Kidney epithelial cell (primary cell): ENCODE measurements at regions not wholly inside any gene's neighbourhood (a gene's known extent, or its start where the extent isn't known, plus 50 kb on each side); places are given as distances from the start of the nearest gene placed in this dataset.

Source experiments
- DNase-seq: peaks from one replicate; pipeline ENCODE4 v3.0.0-alpha.2; 2010; ENCODE audit warnings: low read depth
- H3K27me3 ChIP-seq: 2 replicates; pipeline ENCODE4 v1.6.0; 2011; ENCODE audit warnings: low read length; ENCODE audit not compliant: control insufficient read depth, insufficient read depth
- H3K36me3 ChIP-seq: 2 replicates; pipeline ENCODE4 v1.5.1; 2011; ENCODE audit warnings: low read length; ENCODE audit not compliant: control insufficient read depth, insufficient read depth
- H3K4me3 ChIP-seq: 2 replicates; pipeline ENCODE4 v1.5.1; 2011; ENCODE audit warnings: low read depth, mild to moderate bottlenecking, control low read depth, low read length
- TF ChIP-seq, protein P1 (sequence below): IDR thresholded peaks from 2 replicates; pipeline ENCODE4 v1.5.1; 2011; ENCODE audit warnings: mild to moderate bottlenecking, moderate library complexity, low read length, control low read depth, inconsistent platforms; ENCODE audit not compliant: insufficient read depth, poor library complexity, severe bottlenecking

DNA sequence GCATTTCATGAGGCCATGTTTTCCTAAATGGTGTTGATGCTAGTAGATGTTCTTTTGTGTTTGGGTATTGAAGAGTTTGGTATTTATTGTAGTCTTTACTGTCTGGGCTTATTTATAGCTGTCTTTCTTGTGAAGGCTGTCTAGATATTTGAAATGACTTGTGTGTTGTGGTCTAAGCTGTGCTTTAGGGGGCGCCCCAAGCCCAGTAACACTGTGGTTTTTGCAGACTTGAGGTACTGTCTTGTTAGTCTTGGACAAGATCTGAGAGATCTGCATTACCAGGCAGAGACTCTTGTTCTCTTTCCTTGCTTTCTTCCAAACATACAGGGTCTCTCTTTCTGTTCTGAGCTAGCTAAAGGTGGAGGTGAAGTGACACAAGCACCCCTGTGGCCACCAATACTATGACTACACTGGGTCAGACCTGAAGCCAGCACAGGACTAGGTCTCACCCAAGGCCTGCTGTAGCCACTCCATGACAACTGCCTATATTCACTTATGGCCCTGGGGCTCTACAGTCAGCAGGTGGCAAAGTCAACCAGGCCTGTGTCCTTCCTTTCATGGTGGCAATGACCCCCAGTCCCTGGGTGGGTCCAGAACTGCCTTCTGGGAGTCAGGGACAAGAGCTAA, 152.1 kb upstream of the TBC1D5 start:
- peak; percentile 21 for DNase-seq
- Histone ChIP-seq H3K36me3 (no peaks in the 10 kb centered on the region), H3K27me3 (no peaks in the 10 kb centered on the region), H3K4me3 (no peak overlapping the region)
- TF ChIP-seq, protein P1, sequence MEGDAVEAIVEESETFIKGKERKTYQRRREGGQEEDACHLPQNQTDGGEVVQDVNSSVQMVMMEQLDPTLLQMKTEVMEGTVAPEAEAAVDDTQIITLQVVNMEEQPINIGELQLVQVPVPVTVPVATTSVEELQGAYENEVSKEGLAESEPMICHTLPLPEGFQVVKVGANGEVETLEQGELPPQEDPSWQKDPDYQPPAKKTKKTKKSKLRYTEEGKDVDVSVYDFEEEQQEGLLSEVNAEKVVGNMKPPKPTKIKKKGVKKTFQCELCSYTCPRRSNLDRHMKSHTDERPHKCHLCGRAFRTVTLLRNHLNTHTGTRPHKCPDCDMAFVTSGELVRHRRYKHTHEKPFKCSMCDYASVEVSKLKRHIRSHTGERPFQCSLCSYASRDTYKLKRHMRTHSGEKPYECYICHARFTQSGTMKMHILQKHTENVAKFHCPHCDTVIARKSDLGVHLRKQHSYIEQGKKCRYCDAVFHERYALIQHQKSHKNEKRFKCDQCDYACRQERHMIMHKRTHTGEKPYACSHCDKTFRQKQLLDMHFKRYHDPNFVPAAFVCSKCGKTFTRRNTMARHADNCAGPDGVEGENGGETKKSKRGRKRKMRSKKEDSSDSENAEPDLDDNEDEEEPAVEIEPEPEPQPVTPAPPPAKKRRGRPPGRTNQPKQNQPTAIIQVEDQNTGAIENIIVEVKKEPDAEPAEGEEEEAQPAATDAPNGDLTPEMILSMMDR = peak; percentile 64

DNA sequence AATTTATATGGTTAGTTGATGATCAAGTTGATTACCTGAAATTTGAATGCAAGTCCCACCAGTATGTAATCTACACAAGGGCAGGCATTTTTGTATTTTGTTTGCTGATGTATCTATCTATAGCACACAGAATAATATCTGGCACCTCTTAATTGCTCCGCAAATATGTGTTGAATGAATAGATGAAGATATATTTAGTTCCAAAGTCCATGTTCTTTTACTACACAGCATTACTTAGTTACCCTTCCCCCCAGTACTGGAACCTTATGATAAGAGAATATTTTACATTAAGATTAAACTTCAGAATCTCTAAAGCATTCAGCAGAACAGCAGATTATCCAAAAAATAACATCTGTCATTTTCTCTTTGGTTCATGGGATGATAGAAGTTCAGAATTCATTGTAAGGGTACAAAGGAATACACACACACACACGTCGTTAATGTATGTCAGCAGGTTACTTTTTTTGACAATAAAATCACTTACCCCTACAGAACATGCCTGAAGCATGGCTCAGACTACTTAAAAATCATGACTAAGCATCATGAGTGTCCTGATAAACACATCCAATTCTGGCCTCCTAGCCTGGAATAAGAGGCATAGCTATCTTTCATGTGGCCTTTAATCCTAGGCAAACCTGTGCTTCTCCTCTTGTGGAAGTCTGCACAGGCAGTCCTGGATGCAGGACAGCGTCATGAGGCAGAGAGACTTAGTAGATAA, 148.9 kb upstream of the TBC1D5 start:
- TF ChIP-seq, protein P1 = no peak
- DNase-seq = peak; percentile 16
- Histone ChIP-seq H3K36me3 (no peaks in the 10 kb centered on the region), H3K4me3 (no peak overlapping the region), H3K27me3 (no peaks in the 10 kb centered on the region)

DNA sequence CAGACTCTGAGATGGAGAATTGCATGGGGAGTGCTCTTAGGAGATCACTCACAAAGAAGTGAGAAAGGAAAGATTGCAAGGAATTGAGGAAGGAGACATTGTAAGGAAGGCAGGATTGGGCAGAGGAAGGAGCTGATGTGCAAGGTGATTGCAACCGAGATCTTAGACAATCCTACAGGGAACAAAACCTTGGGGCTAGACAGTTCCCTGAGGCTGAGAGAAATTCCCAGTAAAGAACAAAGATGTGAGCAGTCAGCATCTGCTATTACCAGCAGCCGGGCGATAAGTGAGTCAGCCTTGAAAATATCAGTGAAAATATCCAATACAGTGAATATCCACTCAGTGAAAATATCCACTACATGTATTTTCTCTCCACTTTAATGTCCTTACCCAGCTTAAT, 143.6 kb upstream of the TBC1D5 start:
- Histone ChIP-seq H3K36me3 (no peaks in the 10 kb centered on the region), H3K4me3 (no peak overlapping the region), H3K27me3 (no peaks in the 10 kb centered on the region)
- TF ChIP-seq, protein P1 = no peak
- DNase-seq = no peak

DNA sequence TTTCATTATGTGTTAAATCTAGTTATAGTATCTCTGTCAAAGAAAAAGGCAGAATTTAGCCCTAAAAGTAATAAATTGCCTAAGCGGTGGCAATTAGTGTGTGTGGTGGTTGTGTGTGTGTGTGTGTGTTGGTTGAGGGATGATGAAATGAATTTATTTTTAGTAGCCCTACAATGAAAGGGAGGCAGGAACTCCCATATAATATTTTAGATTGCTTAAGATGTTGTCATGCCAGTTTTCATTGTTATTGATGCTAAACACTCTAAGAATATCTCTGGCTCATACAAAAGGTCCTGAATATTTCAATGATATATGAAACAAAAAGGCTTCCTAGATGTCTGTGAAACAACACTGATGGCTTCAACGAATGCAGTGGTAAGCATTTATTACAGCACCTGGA, 140.6 kb upstream of the TBC1D5 start:
- TF ChIP-seq, protein P1 = no peak
- H3K36me3 ChIP-seq = no peaks in the 10 kb centered on the region
- no peak for DNase-seq
- H3K4me3 ChIP-seq = no peak overlapping the region
- H3K27me3 ChIP-seq = no peaks in the 10 kb centered on the region

DNA sequence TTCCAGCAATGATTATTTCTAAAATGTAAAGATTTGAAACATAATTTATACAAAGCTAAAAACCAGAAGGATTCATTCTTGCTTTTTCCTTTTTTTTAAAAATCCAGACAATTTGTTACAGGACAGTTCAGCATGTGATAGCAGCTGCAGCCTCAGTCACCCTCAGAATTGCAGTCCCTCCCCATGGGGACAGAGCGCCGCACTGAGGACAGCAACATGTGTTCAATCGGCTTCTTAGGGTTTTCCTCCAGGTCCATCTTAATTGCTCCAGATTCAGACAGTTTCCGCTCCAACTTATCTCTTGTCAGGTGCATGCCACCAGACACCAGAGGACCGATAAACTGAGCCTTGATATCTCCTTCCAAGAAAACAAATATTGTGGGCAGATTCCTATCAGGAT, 134.9 kb upstream of the TBC1D5 start:
- no peak for DNase-seq
- no peaks in the 10 kb centered on the region for H3K27me3 ChIP-seq
- no peak overlapping the region for H3K4me3 ChIP-seq
- no peaks in the 10 kb centered on the region for H3K36me3 ChIP-seq
- TF ChIP-seq, protein P1 = no peak

DNA sequence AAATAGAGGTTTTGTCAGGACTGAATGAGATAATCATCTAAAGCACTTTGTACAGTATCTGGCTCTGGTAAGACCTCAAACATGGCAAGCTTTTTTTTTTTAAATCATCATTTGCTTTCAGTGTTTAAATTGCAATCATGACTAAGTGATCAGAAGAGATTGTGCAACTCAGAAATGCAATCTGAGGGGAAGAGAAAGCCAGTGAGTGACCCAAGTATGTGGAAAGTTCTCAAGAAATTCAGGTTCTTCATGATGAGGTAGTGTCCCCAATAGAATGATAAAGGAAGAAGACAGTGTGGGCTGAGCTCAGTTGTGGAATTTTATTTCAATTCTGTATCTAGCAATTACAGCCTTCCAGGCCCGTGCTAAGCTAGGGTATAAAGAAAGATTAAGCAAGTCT, 132.2 kb upstream of the TBC1D5 start:
- no peak for DNase-seq
- Histone ChIP-seq H3K27me3 (no peaks in the 10 kb centered on the region), H3K4me3 (no peak overlapping the region), H3K36me3 (no peaks in the 10 kb centered on the region)
- TF ChIP-seq, protein P1 = no peak
